Daoy (cell line): ENCODE measurements at regions not wholly inside any gene's neighbourhood (a gene's known extent, or its start where the extent isn't known, plus 50 kb on each side); places are given as distances from the start of the nearest gene placed in this dataset.
"Not testable (repeated sequence)": the region's sequence is repeated elsewhere in the genome, so short reads cannot be mapped to it uniquely, and the experiment has no call there.

Experiments
- DNase-seq: peaks from one replicate; pipeline ENCODE4 v3.0.0-alpha.2; 2015; ENCODE audit warnings: low read depth

DNA sequence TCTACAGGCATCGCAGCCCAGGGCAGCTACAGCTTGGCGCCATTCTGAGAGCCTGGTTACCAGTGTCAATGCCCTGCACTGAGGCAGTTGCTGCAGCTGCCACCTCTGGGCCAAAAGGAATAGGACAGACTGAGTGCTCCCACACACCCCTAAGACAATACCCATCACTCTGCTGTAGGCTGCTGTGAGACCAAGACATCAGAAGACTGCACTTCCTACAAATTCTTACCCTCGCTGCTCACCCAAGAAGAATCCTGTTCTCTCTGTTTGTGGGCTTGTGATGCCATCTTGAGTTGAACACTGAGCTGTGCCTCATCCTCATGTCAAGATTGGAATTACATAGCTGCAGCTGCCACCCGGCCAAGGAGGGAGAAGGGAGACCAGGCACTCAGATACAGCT lies 1847.0 kb upstream of the PCDH10 start:
- no peak for DNase-seq

DNA sequence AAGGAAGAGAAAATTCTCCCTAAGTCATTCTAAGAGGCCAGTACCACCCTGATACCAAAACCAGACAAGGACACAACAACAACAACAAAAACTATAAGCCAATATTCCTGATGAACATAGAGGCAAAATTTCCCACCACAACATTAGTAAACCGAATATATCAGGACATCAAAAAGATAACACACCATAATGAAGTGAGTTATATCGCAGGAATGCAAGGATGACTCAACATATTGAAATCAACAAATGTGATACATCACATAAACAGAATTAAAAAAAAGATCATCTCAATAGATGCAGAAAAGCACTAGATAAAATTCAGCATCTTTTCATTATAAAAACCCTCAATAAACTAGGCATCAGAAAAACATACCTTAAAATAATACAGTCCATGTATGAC lies 1844.4 kb upstream of the PCDH10 start:
- DNase-seq: no peak

DNA sequence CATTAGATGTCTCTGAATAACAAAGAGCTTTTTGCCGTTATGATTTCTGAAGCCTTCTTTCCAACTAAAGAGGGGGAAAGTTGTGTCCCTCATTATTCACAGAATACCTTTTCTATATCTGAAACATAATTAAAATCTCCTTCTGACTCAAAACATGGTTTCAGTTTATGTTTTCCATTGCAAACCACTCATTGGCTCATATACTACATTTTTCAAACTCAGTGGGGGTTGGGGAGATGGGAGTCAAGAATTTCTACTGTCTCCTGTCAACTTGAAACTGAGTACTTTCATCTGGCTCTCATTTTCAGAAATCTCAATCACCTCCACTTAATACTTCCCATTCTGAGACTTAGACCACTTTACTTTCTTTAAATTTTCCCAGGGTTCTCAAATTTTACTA lies 1839.5 kb upstream of the PCDH10 start:
- DNase-seq: no peak

DNA sequence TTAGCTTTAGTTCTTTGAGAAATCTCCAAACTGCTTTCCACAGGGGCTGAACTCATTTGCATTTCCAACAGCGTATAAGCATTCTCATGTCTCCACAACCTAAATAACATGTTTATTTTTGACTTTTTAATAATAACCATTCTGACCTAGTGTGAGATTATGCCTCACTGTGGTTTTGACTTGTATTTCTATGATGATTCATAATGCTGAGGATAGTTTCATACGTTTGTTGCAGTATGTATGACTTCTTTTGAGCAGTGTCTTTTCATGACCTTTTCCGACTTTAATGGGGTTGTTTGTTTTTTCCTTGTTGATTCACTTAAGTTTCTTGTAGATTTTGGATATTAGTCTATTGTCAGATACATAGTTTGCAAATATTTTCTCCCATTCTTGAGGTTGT lies 1833.0 kb upstream of the PCDH10 start:
- DNase-seq: no peak

DNA sequence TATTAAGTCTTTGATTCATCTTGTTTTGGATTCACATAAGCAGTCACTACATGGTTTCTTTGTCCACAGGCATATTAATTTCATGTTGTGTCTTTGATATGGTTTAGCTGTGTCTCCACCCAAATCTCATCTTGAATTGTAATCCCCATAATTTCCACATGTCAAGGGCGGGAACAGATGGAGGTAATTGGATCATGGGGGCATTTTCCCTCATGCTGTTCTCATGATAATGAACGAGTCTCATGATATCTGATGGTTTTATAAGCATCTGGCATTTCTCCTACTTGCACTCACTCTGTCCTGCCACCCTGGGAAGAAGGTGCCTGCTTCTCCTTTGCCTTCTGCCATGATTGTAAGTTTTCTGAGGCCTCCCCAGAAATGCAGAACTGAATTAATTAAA lies 1811.2 kb upstream of the PCDH10 start:
- DNase-seq: no peak

DNA sequence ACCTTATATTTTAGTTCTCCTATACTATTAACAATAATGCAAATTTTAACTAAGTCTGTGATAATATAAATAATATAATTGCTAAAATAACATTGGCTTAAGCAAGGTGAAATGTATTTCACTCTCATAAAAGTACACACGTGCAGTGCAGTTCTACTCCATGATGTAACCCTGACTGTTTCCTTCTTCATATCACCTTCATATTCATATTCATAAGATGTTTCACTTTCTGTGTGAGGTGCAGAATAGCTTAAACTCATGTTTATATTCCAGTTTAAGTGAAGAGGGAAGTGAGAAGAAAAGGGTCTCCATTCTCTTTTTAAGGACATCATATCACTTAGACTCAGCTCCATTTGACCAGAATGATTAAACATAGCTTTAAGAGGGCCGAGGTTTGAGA lies 1810.0 kb upstream of the PCDH10 start:
- no peak for DNase-seq

DNA sequence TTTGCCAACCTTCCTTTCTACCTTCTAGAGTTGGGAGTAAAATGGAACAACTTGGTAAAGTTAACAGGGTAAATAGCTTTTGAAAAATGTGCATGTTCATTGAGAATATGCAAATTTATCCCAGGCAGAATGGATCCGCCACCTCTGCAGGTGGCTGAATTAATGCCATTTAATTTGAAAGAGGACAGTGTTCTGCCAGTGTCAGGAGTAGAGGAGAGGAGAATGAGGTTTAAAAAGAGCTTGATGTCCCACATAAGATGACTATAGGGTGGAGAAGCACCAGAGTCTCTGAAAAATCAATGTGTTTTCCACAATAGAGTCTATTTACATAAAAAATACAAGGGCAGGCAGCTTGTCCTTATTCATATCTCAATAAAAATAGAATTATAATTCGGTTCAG lies 1804.3 kb upstream of the PCDH10 start:
- DNase-seq: no peak

DNA sequence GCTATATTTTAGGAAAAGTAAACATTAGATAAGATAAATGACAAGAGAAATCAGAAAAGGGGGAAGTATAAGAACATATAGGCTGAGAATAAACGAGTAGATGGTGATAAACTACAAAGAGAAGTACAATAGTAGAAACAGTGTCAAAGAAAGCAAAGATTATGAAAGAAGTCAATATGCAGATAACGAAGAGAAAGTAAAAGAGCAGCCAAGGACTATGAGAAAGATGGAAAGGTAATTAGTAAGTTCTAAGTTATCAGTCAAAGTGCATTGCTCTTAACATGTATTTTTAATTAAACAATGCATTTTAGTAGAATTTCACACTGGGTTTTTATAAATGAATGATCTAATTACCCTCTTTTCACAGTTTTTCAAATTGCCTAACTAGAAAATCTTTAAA lies 1801.3 kb upstream of the PCDH10 start:
- DNase-seq: no peak

DNA sequence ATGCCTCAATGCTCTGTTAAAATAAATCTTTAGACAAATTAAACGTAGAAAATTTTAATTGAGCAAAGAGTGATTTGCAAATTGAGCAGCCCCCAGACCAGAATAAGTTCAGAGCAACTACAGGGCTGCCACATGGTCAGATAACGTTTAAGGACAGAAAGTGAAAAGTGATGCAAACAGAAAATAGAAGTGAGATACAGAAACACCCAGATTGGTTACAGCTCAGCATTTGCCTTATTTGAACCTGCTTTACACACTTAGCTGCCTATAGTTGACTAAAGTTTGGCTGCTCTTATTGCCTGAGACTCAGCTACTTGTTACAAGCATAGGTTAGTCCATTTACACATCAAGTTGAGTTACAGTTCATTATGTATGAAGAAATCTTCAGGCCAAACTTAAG lies 1800.8 kb upstream of the PCDH10 start:
- no peak for DNase-seq

DNA sequence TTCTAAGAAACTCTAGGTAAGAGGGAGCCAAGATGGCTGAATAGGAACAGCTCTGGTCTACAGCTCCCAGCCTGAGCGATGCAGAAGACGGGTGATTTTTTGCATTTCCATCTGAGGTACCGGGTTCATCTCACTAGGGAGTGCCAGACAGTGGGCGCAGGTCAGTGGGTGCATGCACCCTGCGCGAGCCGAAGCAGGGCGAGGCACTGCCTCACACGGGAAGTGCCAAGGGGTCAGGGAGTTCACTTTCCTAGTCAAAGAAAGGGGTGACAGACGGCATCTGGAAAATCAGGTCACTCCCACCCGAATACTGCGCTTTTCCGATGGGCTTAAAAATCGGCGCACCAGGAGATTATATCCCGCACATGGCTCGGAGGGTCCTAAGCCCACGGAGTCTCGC lies 1796.7 kb upstream of the PCDH10 start:
- DNase-seq: not testable (repeated sequence)

DNA sequence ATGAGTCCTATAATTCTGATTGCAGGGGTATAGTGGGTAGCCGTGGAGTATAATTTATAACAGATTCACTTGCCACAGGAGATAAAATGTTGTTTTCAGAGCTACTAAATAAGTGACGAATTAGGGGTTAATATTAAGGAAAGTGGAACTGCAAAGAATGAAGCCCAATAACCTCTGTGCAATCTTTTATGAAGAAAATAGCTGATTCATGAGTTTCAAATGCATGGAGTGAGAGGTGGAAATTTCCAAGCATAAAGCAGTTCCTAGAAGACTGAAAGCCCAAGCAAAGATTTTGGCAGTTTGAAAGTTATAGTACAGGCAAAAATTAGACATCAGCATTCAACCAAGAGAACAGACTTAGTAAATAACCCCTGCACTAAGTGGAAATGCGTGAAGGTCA lies 1782.4 kb upstream of the PCDH10 start:
- no peak for DNase-seq

DNA sequence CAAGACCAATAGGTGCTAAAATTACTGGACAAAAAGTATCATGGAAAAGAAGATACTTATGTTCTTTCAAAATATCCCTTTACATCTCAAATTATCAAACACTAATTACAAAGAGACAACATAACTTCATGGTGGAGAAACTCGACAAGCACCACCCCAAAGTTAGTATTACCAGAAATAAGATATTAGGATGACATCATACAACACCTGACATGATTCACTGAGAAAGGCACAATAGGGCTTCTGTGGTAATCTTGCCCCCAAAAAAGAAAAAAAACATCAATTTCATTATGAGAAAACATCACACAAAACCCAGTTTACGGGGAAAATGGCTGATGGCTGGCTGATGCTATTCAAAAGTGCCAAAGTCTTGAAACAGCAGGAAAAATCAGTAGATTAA lies 1781.7 kb upstream of the PCDH10 start:
- no peak for DNase-seq

DNA sequence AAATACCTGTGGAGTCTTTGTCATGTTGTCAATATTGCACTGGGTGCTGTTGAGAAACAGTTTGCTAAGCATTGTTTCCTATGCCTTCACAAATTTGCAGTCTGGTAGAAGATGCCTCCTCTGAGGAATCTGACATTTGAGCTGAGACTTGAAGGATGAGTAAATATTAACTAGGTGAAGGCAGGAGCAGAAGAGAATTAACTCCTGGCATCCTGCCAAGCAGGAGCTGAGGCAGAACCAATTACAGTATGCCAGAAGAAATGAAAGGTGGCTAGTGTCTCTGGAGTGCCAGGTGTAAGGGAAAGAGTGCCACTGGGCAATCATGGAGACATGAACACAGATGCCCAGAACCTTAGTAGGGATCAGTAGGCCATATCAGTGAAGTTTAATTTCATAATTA lies 1778.2 kb upstream of the PCDH10 start:
- DNase-seq: no peak

DNA sequence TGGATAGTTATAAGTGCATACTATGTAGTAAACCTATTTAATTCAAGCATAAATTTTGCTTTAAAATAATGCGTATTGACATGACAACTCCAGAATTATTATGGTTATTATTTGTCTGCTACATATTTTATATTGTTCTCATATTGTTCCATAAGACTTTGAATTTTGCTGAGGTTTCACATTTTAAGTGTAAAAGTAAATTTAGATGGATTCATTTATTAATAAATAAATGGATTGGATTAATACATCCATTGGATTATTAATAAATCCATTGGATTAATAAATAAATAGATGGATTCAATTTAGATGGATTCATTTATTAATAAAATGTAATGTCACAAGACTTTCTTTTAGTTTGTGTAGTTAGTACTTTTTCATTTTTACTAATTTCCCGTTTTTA lies 1768.0 kb upstream of the PCDH10 start:
- no peak for DNase-seq

DNA sequence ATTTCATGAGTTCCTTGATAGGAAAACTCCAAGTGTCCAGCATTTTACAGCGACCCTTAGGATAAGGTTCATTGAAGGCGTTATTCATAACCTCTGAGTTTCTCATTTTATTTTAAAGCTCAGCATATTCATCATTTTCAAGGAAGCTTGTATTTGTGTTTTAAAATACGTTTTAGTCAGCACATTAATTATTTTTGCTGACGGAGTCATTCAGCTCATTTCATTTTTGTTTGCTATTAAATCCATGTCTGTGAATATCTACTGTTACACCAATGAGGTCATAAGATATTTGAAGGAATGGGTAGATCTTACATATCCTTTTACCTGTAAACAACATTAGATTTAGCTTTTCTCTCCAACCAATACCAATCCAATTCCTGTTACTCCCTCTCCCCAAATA lies 1766.3 kb upstream of the PCDH10 start:
- no peak for DNase-seq

DNA sequence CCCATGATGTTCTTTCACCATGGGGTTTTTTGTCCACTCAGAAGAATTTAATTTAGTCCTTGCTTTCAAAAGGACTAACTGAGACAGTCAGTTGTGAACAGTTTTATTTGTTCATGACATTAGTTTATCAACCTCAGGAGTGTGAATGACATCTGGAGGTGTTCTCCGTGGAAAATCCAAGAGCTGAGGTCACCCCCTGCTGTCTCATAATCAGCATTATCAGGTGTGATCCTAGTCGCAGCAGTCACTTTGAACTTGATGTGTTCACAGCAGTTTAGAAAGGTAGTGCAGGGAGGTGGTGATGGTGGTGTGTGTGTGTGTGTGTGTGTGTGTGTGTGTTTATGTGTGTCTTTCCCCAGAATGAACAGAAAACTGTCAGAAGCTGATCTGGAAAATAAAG lies 1760.8 kb upstream of the PCDH10 start:
- no peak for DNase-seq

DNA sequence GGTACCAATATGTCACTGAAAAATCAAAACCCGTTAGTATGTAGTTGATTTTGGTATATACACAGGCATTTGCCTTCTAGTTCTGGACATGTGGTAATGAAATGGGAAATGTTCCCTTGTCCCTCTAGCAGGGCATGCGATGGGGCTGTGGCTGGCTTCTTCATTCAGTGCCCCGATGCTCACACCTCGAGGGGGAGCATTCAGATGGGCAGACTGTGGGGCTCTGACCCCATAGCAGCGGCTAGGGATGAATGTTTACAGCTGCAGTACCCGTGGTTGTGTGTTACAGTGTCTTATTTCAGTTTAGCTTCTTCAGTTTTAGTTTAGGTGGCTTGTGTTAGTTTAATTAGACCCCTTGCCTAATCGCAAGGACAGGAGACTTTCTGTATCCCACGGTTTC lies 1741.0 kb upstream of the PCDH10 start:
- no peak for DNase-seq

DNA sequence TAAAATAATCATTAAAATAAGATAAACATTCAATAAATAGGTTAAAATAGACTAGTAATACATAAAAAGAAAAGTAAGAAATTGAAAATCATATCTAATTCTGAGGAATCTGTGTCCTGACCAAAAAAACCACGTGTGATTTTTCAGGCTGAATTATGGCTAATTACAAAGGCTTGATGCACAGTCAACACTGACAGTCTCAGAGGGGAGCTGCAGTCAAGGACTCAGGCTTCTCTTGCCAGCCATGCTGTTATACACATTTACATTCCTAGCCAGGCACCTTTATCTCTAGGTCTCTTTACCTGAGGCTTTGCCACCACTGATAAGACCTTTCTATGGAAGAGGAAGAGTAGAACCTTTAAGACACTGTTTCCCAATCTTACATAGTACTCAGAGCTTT lies 1737.7 kb upstream of the PCDH10 start:
- no peak for DNase-seq

DNA sequence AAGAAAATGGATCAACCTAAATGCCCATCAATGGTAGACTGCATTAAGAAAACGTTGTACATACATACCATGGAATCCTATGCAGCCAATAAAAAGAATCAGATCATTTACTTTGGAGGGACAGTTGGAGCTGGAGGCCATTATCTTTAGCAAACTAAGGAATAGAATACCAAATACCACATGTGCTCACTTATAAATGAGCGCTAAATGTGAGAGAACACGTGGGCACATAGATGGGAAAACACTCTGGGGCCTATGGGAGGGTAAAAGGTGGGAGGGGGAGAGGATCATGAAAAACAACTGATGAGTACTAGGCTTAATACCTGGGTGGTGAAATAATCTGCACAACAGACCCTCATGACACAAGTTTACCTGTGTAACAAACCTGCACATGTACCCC lies 1729.9 kb upstream of the PCDH10 start:
- no peak for DNase-seq

DNA sequence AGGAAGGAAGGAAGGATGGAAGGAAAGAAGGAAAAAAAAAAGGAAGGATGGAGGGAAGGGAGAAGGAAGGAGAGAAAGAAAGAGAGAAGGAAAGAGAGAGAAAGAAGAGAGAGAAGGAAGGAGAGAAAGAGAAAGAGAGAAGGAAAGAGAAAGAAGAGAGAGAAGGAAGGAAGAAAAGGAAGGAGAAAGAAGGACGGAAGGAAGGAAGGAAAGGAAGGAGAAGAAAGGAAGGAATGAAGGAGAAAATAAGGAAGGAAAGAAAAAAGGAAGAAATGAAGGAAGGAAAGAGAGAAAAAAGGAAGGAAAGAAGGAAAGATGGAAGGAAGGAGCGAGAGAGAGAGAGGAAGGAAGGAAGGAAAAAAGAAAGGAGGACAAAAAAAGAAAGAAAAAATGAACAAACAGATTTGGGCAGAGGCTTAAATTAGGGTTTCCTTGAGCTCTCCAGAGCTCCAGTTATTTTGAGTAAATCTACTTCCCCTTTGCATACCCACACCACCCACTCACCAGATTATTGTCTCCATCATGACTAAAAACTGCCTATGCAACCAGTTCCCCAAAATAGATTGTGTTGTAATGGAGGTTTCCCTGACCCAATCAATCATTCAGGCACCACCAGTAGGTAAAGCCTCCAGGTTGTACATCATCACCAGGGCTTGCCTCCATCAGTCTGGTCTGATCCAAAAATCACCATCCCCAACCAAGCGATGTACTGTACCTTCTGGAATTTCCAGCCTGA lies 1722.9 kb upstream of the PCDH10 start:
- DNase-seq: no peak

DNA sequence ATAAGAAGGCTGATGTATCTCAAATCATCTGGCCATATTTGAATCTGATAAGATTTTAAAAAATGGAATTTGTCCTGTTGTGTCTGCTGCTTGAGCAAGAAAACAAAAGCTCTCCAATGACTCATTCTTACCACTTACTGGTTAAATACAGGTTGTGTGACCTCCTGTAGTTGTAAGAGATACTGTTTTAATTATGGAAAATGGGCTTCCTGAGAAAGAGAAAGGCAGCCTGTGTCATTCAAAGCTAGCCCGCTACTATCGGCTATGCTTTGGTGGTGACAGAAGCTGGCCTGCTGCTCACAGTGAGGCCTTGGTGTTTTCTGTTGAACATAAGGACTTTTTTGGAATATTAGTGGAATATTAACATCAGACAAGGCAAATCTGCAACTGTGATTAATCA lies 1722.1 kb upstream of the PCDH10 start:
- DNase-seq: no peak

DNA sequence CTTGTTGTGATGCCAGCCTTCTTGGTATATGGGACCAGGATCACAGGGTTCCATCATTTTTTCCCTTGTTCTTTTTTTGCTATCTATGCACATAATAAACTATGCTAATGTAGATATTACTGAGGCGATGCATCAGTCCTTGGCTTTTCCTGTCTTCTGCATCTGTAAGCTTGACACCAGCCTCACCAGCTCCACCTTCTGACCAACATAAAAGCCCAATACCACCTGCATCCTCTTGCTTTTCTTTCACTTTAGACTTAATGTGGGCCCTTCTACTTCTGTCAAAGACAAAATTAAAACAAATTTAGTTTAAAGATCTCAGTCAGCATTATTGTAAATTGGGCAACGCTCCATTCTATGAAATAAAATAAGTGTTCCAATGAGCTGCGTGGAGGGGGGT lies 1718.8 kb upstream of the PCDH10 start:
- no peak for DNase-seq

DNA sequence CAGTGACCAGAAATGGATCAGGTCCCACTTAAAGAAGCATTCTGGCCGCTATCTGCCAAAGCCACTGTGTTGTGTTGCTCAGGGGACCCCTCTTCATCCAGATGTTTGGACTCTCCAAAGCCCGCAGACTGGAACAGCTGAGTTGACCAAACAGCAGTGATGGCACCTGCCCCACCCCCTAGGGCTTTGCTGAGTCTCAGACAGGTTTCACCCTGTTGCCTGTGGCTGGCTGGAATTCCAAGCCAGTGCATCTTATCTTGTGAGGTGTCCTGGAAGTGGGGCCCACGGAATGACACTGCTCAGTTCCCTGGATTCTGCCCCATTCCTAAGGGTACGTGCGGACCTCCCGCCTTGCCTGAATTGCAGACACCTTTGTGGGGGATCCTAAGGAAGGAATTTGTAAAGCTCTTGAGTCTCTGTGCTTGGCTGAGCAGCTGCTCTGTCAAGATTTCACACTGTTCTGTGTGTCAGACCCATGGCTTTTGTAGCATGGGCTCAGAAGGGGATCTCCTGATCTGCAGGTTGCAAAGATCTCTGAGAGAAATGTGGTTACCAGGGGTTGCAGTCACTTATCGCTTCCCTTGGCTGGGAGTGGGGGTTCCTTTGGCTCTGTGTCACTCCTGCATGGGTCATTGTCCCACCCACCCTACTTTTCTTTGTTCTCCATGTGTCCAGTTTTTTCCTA lies 1707.9 kb upstream of the PCDH10 start:
- DNase-seq: no peak

DNA sequence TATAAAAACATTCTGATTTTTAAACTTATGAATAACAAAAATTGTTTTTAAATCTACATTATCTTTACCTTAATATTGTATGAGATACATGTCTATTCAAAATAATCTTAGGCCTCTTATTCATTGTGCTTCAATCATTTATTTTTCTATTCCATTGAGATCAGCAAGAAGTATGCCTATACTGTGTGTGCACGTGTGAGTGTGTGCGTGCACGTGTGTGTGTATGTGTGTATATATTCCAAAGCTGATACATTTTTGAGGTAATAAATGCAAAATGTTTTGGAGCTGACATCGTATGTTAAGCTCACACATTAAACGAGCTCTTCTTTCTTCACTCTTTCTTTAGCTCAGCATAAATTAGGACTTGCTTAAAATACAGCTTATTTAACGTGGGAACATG lies 1701.2 kb upstream of the PCDH10 start:
- DNase-seq: no peak
